GM12878 (cell line): ENCODE measurements at regions not wholly inside any gene's neighbourhood (a gene's known extent, or its start where the extent isn't known, plus 50 kb on each side); places are given as distances from the start of the nearest gene placed in this dataset.

Source experiments
- MAX ChIP-seq: IDR thresholded peaks from 2 replicates; pipeline ENCODE4 v1.6.1; 2012; ENCODE audit warnings: low read depth, low read length, improper control_type of control experiment
- POLR2A ChIP-seq: IDR thresholded peaks from 2 replicates; pipeline ENCODE4 v1.6.1; 2011; ENCODE audit warnings: low read depth, mild to moderate bottlenecking, low read length

DNA sequence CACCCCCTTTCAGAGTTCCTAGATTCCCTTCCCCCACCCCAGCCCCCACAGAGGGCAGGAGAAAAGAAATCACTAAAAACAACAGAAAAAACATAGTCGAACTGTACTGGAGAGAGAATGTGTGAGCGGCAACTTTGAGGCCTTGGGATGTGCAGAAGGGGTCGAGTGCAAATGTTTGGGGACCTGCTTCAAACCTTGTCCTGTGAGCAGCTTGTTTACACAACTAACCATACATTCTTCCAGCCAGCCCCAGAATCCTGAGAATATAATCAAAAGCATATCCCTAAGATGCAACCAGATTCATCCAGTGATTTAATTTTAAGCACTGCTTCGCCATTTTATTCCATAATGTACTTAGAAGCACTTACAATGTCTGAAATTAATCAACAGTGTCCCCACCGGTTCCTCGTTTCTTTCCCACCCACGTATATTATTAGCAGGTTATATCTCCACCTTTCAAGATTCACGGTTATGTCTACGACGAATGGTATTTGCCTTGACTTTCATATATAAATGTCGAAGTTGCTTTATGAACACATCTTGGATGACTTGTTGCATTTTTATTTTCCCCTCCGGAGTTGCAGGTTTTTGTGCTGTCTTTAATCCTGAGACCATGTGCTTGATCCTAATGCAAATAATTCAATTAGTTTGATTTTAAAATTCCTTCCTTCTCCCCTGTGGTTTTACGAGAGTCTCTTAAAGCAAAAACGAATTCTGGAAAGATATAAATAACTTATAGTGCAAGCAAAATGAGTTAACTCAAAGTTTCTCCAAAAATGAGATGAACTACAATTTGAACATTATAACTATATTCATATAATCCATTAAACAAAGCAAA is 107.6 kb downstream of the ZIC5 start:
- TF ChIP-seq MAX (no peak), POLR2A (no peak)
